Spleen (tissue), 7 donors: ENCODE measurements at regions not wholly inside any gene's neighbourhood (a gene's known extent, or its start where the extent isn't known, plus 50 kb on each side); places are given as distances from the start of the nearest gene placed in this dataset.

Source experiments
- POLR2AphosphoS5 ChIP-seq, 3 donors: sonication (generic); formaldehyde crosslinking; IDR thresholded peaks; one replicate each; pipeline ENCODE4 v1.5.1; 2017; ENCODE audit warnings: antibody characterized with exemption in 3 of 3
- TF ChIP-seq, protein P1 (sequence below), 11 experiments: fragments of 200-600 bp in 7 of 11; fragments of 450-650 bp in 4 of 11; sonication (generic) in 4 of 11; IDR thresholded peaks in 8 of 11; conservative IDR thresholded peaks in 3 of 11; 1 replicate in 7 of 11; 2 replicates in 4 of 11; pipeline versions ENCODE4 v1.4.0 to v1.8.0; 2016 to 2021; ENCODE audit warnings: antibody characterized with exemption in 11 of 11, inconsistent platforms in 4 of 11, mild to moderate bottlenecking in 1 of 11
- donor health status: DM: no; HTN: no; CAD: no; lungs with moderate emphysema.
- donor health status: DM: no; HTN: no; CAD: no.
- donor health status: DM: no; HTN: no; CAD: no.

DNA sequence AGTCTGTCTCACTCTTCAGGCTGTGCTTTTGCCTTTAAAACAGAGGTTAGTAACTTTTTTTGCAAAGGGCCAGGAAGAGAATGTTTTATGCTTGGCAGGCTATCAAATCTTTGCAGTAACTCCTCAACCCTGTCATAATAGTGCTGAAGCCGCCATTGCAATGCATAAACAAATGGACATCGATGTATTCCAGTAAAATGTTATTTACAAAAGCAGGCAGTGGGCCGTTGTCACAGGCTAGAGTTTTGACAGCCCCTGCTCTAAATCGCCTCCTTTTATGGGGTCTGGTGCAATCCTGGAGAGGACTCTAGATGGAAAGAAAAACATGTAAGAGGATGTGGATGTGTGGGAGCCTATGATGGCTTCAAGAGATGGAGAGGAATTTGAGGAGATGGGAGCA is 568.3 kb downstream of the TYW1 start:
- TF ChIP-seq POLR2AphosphoS5 (IDR thresholded peaks at IDR 0.05), result no peak
- TF ChIP-seq, protein P1, sequence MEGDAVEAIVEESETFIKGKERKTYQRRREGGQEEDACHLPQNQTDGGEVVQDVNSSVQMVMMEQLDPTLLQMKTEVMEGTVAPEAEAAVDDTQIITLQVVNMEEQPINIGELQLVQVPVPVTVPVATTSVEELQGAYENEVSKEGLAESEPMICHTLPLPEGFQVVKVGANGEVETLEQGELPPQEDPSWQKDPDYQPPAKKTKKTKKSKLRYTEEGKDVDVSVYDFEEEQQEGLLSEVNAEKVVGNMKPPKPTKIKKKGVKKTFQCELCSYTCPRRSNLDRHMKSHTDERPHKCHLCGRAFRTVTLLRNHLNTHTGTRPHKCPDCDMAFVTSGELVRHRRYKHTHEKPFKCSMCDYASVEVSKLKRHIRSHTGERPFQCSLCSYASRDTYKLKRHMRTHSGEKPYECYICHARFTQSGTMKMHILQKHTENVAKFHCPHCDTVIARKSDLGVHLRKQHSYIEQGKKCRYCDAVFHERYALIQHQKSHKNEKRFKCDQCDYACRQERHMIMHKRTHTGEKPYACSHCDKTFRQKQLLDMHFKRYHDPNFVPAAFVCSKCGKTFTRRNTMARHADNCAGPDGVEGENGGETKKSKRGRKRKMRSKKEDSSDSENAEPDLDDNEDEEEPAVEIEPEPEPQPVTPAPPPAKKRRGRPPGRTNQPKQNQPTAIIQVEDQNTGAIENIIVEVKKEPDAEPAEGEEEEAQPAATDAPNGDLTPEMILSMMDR (IDR thresholded peaks at IDR 0.05 in 8 of 11, conservative IDR thresholded peaks at IDR 0.05 in 3 of 11), result no peak
